Adrenal gland (tissue), 5 donors: ENCODE measurements at regions not wholly inside any gene's neighbourhood (a gene's known extent, or its start where the extent isn't known, plus 50 kb on each side); places are given as distances from the start of the nearest gene placed in this dataset.

ENCODE experiments used
- CTCF ChIP-seq, 6 experiments: fragments of 450-650 bp in 4 of 6; fragments of 200-600 bp in 2 of 6; sonication (generic) in 1 of 6; IDR thresholded peaks; 1 replicate in 5 of 6; 2 replicates in 1 of 6; pipeline versions ENCODE4 v1.5.1 to v1.8.0; 2016 to 2021; ENCODE audit warnings: antibody characterized with exemption in 6 of 6, mild to moderate bottlenecking in 2 of 6, moderate library complexity in 1 of 6
- POLR2A ChIP-seq, 2 donors: fragments of 450-650 bp; IDR thresholded peaks; one replicate each; pipeline ENCODE4 v1.6.1; 2017; ENCODE audit warnings: antibody characterized with exemption in 2 of 2, mild to moderate bottlenecking in 2 of 2, moderate library complexity in 1 of 2
- donor health status: DM: no; HTN: no; CAD: no.

- TF ChIP-seq POLR2A (IDR thresholded peaks at IDR 0.05) (no peak), CTCF (IDR thresholded peaks at IDR 0.05) (no peak)
Measured at GRCh38 chr13:40470660-40471059, 195.8 kb downstream of the FOXO1 start.
